Stimulated activated CD4-positive, alpha-beta T cell treated with anti-CD3 and anti-CD28 coated beads, Interleukin-1b, Interleukin-23, amount 100 ng/mL, for 1 hour (primary cell): ENCODE measurements at regions not wholly inside any gene's neighbourhood (a gene's known extent, or its start where the extent isn't known, plus 50 kb on each side); places are given as distances from the start of the nearest gene placed in this dataset.

Experiments used
- DNase-seq, 2 donors: peaks; one replicate each; pipeline ENCODE4 v3.0.0-alpha.2; 2020; ENCODE audit warnings: low read depth in 2 of 2

GRCh38 chr20:51218603-51219002 lies 195.7 kb upstream of the KCNG1 start:
- no peak for DNase-seq

GRCh38 chr20:51217347-51218045 lies 194.6 kb upstream of the KCNG1 start:
- DNase-seq: no peak

- DNase-seq: no peak
Observed at GRCh38 chr20:51216850-51217249, 193.9 kb upstream of the KCNG1 start.

GRCh38 chr20:51212816-51213215 lies 189.9 kb upstream of the KCNG1 start:
- DNase-seq: no peak

- DNase-seq: no peak
Observed at GRCh38 chr20:51211191-51211590, 188.3 kb upstream of the KCNG1 start.

GRCh38 chr20:51210084-51210483 lies 187.2 kb upstream of the KCNG1 start:
- no peak for DNase-seq

- DNase-seq: no peak
Observed at GRCh38 chr20:51208162-51208561, 185.3 kb upstream of the KCNG1 start.

GRCh38 chr20:51206032-51206662 lies 183.2 kb upstream of the KCNG1 start:
- no peak for DNase-seq

- DNase-seq: no peak
Observed at GRCh38 chr20:51204794-51205193, 181.9 kb upstream of the KCNG1 start.

- no peak for DNase-seq
Observed at GRCh38 chr20:51204051-51204715, 181.3 kb upstream of the KCNG1 start.

GRCh38 chr20:51202304-51202703 lies 179.4 kb upstream of the KCNG1 start:
- DNase-seq: no peak

- no peak for DNase-seq
Observed at GRCh38 chr20:51199920-51200319, 177.0 kb upstream of the KCNG1 start.

- DNase-seq: no peak
Observed at GRCh38 chr20:51198876-51199523, 176.1 kb upstream of the KCNG1 start.

GRCh38 chr20:51198238-51198637 lies 175.3 kb upstream of the KCNG1 start:
- DNase-seq: no peak

GRCh38 chr20:51196991-51197651 lies 174.2 kb upstream of the KCNG1 start:
- no peak for DNase-seq

- no peak for DNase-seq
Observed at GRCh38 chr20:51195990-51196389, 173.1 kb upstream of the KCNG1 start.

GRCh38 chr20:51195419-51195901 lies 172.6 kb upstream of the KCNG1 start:
- no peak for DNase-seq

- DNase-seq: no peak
Observed at GRCh38 chr20:51193066-51193772, 170.3 kb upstream of the KCNG1 start.

GRCh38 chr20:51190783-51191180 lies 167.9 kb upstream of the KCNG1 start:
- no peak for DNase-seq

GRCh38 chr20:51189814-51190782 lies 167.2 kb upstream of the KCNG1 start:
- DNase-seq: no peak
